Caki2 (cell line): ENCODE measurements at regions not wholly inside any gene's neighbourhood (a gene's known extent, or its start where the extent isn't known, plus 50 kb on each side); places are given as distances from the start of the nearest gene placed in this dataset.
A peak's percentile ranks its signal among the peaks of the same experiment; 100 is the strongest.

ENCODE experiments used
- DNase-seq: peaks from one replicate; pipeline ENCODE4 v3.0.0-alpha.2; 2015; ENCODE audit warnings: low read depth
- in situ Hi-C: cut with HindIII; loops from 2 replicates; pipeline ENCODE4 v1.10.0; 2016; ENCODE audit warnings: low sequenced_read_pairs, low pct_unique_long_range_greater_than_20kb, mixed read lengths

- in situ Hi-C loops, result no loop called here
- peak; percentile 29 for DNase-seq
Observed at GRCh38 chr7:49324707-49325106, 400.4 kb downstream of the CDC14C start.

GRCh38 chr7:49325571-49325970 is 401.2 kb downstream of the CDC14C start:
- in situ Hi-C loops, result no loop called here
- DNase-seq, result no peak

GRCh38 chr7:49327155-49327554 is 402.8 kb downstream of the CDC14C start:
- in situ Hi-C loops, result no loop called here

GRCh38 chr7:49333180-49333881 is 409.0 kb downstream of the CDC14C start:
- no peak for DNase-seq
- in situ Hi-C loops, result no loop called here

More at GRCh38 chr7:49327155-49327554, 402.8 kb downstream of the CDC14C start:
- DNase-seq, result no peak

GRCh38 chr7:49341849-49342248 is 417.5 kb downstream of the CDC14C start:
- no peak for DNase-seq
- in situ Hi-C loops, result no loop called here

- no peak for DNase-seq
- in situ Hi-C loops, result no loop called here
Observed at GRCh38 chr7:49344556-49344955, 420.2 kb downstream of the CDC14C start.

GRCh38 chr7:49346195-49346899 is 422.0 kb downstream of the CDC14C start:
- DNase-seq, result no peak
- in situ Hi-C loops, result no loop called here

- in situ Hi-C loops, result no loop called here
- no peak for DNase-seq
Observed at GRCh38 chr7:49367072-49367471, 406.4 kb upstream of the VWC2 start.

GRCh38 chr7:49371771-49372170 is 401.7 kb upstream of the VWC2 start:
- no peak for DNase-seq
- in situ Hi-C loops, result no loop called here

GRCh38 chr7:49376817-49377375 is 396.5 kb upstream of the VWC2 start:
- no peak for DNase-seq
- in situ Hi-C loops, result no loop called here

GRCh38 chr7:49386792-49387191 is 386.6 kb upstream of the VWC2 start:
- in situ Hi-C loops, result no loop called here
- no peak for DNase-seq

GRCh38 chr7:49389871-49390479 is 383.5 kb upstream of the VWC2 start:
- no peak for DNase-seq
- in situ Hi-C loops, result no loop called here

GRCh38 chr7:49396229-49396628 is 377.2 kb upstream of the VWC2 start:
- DNase-seq, result peak; percentile 24

GRCh38 chr7:49397750-49398149 is 375.7 kb upstream of the VWC2 start:
- no peak for DNase-seq
- in situ Hi-C loops, result no loop called here

More at GRCh38 chr7:49396229-49396628, 377.2 kb upstream of the VWC2 start:
- in situ Hi-C loops, result no loop called here

GRCh38 chr7:49398236-49398635 is 375.2 kb upstream of the VWC2 start:
- DNase-seq, result no peak
- in situ Hi-C loops, result no loop called here

GRCh38 chr7:49398746-49399145 is 374.7 kb upstream of the VWC2 start:
- DNase-seq, result peak; percentile 61
- in situ Hi-C loops, result no loop called here

- in situ Hi-C loops, result no loop called here
- DNase-seq, result peak; percentile 30
Observed at GRCh38 chr7:49400891-49401550, 372.4 kb upstream of the VWC2 start.

GRCh38 chr7:49403844-49404243 is 369.6 kb upstream of the VWC2 start:
- in situ Hi-C loops, result no loop called here
- DNase-seq, result no peak

- in situ Hi-C loops, result no loop called here
- no peak for DNase-seq
Observed at GRCh38 chr7:49407205-49407604, 366.2 kb upstream of the VWC2 start.
